Pons (tissue), 1 donor: ENCODE measurements at regions not wholly inside any gene's neighbourhood (a gene's known extent, or its start where the extent isn't known, plus 50 kb on each side); places are given as distances from the start of the nearest gene placed in this dataset.

Source experiments
- DNase-seq: peaks from one replicate; pipeline ENCODE4 v3.0.0-alpha.2; 2016; ENCODE audit warnings: low spot score

DNA sequence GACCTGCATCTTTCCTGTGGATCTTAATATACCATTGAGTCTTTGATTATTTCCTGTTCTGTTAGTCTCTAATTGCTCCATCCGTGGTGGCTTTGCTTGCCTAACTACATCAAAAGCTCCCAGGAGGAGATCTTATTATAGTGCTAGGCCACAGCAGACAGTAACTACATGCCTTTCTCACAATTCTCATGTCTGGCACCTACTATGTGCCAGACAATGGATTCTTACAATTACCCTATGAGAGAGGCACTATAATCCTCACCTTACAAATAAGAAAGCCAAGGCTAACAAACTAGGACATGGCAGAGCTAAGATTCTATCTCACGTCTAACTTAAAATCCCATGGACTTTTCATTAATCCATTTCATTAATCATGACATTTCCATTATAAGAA lies 70.3 kb upstream of the TARS1 start:
- DNase-seq = no peak

GRCh38 chr5:33371660-33372059 lies 69.1 kb upstream of the TARS1 start:
- DNase-seq = no peak

DNA sequence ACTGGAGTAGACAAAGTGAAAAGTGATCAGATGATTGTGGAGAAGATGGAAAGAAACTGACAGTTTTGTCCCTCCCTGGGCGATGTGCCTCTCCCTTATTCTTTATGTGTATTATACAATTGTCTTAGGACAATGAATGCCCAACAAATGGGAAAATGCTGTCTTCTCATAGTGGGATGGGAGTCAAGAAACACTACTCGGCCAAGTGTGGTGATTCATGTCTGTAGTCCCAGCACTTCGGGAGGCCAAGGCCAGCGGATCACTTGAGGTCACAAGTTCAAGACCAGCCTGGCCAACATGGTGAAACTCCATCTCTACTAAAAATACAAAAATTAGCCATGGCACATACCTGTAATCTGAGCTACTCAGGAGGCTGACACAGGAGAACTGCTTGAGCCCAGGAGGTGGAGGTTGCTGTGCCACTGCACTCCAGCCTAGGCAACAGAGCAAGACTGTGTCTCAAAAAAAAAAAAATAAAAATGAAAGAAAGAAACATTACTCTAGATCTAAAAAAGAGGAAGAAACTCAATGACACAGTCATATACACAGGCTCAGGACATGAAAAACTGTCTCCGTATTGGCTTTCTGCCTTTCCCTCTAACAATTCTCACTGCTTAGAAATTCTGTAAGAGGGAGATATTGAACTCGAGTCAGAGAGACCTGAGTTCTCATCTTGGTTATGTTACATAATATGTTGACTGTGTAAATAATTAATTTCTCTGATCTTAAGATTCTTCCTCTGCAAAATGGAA lies 67.9 kb upstream of the TARS1 start:
- no peak for DNase-seq

- DNase-seq = no peak
Observed at GRCh38 chr5:33375900-33376299, 64.9 kb upstream of the TARS1 start.

- DNase-seq = peak; percentile 20
Observed at GRCh38 chr5:33379757-33380156, 61.0 kb upstream of the TARS1 start.

DNA sequence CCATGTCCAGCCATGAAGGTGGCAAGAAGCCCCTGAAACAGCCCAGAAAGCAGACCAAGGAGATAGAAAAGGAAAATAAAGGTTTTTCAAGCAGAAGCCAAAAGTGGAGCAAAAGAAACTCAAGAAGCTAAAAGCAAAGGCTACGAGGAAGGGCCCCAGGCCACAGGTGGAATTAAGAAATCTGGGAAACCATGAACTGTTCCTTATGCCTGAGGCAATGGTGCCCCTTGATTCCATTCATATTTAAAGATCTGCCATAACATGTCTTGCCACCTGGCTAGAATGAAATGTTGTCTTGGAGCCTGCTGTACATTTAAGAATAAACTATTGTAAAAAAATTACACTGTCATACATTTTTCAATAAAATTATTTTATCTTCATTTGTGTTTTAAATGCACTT lies 59.5 kb upstream of the TARS1 start:
- DNase-seq = no peak
